RKO (cell line): ENCODE measurements at regions not wholly inside any gene's neighbourhood (a gene's known extent, or its start where the extent isn't known, plus 50 kb on each side); places are given as distances from the start of the nearest gene placed in this dataset.

Experiments
- DNase-seq: peaks from one replicate; pipeline ENCODE4 v3.0.0-alpha.2; 2016; ENCODE audit warnings: low spot score

DNA sequence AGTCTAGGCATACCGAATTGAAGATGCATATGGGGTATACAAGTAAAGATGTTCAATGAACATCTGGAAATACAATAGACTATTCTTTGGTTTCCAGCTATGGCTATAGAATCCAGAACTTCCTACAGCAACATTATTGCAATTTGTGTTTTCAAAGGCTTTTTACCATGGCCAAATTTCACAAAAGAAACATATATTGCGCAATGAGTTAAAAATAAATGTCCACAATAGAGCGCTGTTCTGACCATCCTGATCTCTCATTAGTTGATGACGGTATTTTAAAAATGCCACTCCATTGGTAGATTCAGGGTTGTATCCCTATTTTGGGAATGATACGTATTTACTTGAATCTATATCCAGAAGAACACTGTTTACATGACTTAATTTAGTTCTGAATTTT lies 139.2 kb downstream of the LINC00632 start:
- DNase-seq, result no peak

DNA sequence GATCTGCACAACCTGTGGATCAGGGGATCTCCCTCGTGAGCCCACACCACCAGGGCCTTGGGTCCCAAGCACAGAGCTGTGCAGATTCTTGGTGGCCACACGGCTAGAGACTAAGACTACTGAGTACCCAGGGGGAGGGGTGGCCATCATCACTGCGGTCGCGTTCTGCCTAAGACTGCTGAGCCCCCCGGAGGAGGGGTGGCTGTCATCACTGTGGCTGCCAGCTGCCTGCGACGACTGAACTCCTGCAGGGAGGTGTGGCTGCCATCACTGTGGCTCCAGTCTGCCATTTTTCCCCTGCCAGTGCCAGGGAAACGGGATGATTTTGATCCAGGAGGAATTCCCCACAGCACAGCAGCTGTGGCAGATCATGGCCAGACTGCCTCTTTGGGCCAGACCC lies 141.7 kb upstream of the SPANXB1 start:
- no peak for DNase-seq

DNA sequence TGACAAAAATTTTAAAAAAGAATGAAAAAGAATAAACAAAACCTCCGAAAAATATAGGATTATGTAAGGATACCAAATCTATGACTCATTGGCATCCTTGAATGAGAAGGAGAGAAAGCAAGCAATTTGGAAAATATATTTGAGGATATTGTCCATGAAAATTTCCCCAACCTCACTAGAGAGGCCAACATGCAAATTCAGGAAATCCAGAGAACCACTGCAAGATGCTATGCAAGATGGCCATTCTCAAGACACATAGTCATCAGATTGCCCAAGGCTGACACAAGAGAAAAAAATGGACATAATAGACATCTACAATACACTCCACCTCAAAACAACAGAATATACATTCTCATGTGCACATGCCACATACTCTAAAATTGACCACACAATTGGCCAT lies 135.9 kb upstream of the SPANXB1 start:
- no peak for DNase-seq

DNA sequence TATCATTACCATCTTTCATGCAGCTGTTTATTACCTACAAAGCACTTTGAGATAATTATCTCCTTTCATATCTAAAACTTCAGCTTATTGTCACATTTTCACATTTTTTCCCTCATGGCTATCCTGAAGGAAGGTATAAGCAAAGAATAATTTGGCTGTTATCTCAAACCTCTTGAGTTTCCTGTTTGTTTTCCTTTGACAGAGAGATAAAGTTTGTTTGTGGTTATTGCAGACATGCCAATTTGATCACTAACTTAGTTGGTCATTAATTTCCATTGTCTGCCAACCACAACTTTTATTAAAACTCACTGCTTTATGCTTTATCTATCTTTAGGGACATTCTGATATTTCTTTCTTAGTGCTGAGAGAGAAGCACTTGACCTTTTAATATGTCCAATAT lies 89.8 kb upstream of the SPANXB1 start:
- no peak for DNase-seq

GRCh38 chrX:140913802-140914501 lies 88.4 kb upstream of the SPANXB1 start:
- no peak for DNase-seq

GRCh38 chrX:140916872-140917271 lies 85.5 kb upstream of the SPANXB1 start:
- no peak for DNase-seq

DNA sequence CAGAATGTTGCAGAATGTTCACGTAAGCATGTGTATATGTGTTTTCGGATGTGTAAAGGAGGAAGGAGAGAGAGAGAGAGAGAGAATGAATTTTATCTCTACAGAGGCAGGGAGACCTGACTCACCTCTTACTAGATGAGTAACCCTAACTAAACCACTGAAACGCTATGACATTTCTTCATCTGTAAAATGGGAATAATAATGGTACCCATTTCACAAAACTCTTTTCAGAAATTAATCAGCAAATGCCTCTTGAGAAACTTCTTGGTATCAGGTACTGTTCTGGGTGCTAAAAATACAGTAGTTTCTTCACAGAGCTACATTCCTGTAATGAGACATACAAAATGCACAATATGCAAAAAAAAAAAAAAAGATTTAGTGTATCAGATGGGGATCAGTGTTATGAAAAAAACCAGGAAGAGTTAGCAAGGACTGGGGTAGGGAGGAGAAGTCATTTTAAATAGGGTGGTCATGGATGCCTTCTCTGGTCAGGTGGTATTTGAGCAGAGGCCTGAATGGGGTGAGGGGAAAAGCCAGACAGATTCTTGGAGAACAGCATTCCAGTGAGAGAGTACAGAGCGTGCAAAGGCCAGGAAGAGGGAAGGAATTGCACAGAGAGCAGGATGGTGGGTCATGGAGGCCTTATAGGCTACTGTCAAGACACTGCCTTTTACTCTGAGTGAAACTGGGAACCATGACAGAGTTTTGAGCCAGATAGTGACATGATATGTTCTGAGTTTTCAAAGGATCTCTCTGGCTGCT lies 84.9 kb upstream of the SPANXB1 start:
- DNase-seq, result no peak

GRCh38 chrX:140918398-140919038 lies 83.9 kb upstream of the SPANXB1 start:
- peak; percentile 75 for DNase-seq

DNA sequence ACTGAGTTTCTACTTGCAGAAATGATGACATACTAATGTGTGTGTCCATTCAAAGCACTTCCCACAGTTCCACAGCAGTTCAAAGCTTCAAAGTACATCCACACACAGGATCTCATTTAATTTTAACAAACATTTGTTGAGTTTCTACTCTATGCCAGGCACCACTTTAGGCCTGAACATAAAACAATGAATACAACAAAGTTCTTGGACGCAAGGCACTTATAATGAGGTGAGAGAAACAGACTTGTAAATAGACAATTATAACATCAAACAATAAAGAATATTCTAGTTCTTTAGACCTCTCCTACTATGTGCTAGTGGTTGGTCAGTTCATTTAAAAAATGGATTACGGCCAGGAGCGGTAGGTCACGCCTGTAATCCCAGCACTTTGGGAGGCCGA lies 82.0 kb upstream of the SPANXB1 start:
- DNase-seq, result no peak

GRCh38 chrX:140923118-140923517 lies 79.3 kb upstream of the SPANXB1 start:
- no peak for DNase-seq

GRCh38 chrX:140928739-140929138 lies 73.7 kb upstream of the SPANXB1 start:
- no peak for DNase-seq

DNA sequence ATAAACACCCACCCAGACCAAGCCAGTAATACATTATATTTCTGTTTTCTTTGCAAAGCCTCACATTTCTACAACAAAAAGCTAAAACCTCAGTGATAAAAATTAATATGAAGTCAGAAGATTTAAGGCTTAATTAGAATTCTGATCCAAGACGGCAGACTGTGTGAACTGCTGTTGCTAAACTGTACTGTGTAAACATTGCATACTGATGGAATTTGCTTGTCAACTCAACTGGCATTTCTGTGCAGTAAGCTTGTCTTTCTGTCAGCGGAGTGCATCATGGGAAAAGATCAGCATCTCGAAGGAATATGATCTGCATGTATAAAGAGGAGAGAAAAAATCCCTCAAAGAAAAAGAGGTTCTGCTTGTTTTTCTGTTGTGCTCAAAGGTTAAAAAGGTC lies 69.4 kb upstream of the SPANXB1 start:
- DNase-seq, result no peak

DNA sequence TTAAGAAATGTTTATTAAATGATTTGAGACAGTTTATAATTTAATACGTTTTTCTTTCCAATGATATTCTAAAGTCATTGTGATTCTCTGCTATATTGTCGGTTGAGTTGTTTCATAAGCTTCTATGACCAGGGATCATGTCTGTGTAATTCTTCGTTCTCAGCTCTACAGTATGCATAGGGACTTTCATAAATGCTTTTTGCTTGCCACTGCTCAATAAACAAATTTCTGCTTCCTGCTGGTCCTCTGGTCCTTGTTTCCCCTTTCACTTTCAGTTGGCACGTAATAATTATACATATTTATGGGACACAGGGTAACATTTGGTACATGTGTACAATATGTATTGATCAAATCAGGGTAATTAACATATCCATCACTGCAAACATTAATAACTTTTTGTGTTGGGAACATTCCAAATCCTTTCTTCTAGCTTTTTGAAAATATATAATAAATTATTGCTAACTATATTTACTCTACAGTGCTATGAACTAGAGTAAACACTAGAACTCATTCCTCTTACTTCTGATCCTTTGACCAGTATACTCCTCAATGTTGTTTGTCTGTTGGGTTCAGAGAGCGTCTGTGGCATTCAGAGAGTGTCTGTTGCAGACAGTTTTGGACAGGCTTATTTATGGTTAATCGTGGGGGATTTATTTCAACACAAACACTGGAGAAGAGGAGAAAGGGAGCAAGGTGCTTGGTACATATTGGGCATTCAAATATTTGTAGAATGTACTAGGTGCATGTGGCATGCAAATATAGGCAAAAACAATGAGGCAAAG lies 68.3 kb upstream of the SPANXB1 start:
- no peak for DNase-seq

DNA sequence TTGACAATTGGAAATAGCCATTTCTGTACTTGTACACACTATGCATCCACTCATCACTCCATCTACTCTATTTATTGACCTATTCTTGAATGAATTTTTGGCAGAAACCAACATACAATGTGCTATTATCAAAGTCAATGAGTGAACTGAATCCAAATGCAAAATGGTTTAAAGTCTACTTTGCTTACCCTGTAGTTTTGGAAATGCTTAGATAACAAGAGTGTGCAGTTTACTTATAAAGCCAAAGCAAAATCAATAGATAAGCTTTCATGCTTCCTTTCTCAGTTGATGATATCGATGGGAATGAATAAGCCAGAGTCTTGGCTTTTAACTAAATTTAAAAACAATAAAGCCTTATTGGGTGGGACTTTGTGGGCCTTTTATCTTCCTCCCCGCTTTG lies 58.9 kb upstream of the SPANXB1 start:
- DNase-seq, result no peak

DNA sequence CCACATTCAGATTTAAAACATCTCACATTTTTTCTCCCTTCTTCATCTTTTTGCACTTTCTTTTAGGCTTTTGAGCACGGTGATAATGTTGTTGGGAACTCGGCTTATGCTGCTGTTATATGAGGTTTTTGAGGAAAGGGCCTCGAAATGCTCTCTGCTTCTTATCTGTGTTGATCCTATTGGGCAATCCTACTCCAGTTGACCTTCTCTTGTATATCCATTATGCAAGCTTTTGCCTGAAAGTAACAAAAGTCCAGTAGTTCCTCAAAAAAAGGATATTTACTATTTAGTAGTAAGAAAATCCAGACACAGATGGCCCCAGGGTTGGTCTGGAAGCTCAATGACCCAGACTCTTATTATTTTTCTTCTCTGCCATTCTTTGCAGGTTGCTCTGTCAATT lies 57.7 kb upstream of the SPANXB1 start:
- no peak for DNase-seq

DNA sequence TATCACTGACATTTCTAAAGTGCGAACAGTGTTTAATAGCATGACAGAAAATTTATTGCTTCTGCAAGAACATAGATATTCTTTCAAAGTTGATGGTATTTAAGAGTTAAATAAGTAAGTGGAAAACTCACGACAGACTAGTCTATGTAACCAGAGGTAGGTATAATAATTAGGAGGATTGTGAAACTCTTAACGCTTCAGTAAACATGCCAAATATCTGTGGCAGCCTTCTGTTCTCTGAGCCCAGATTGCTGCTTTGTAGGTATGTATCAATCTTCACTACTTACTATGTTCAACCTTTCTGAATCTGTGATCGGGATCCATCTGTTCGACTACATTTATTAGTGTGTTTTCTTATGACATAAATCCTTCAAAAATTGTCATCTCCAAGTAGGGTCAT lies 53.6 kb upstream of the SPANXB1 start:
- no peak for DNase-seq

DNA sequence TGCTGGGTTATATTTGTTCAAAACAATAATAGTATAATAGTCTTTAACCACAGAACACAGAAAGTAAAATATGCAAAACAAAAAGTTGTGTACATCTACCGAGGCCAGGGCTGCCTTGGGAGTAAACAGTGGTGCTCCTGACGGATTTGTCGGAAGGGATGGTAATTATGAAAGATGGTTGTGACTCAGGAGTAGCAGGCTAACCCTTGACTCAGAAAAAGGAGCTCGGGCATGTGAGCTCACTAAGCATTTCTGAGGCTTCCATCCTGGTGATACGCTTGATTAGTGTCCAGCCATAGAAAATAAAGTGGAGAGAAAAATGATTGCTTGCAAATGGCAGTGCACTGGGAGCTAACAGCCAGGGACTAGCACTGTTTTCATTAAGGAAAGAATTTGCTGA lies 53.2 kb upstream of the SPANXB1 start:
- no peak for DNase-seq
